ENCODE measurements at regions not wholly inside any gene's neighbourhood (a gene's known extent, or its start where the extent isn't known, plus 50 kb on each side); places are given as distances from the start of the nearest gene placed in this dataset.
"Not testable (repeated sequence)": the region's sequence is repeated elsewhere in the genome, so short reads cannot be mapped to it uniquely, and the experiment has no call there.

GRCh38 chr13:30520571-30520970 lies 54.8 kb upstream of the HMGB1 start:
- peak; percentile 23 for DNase-seq (ENCODE audit: low read depth)

GRCh38 chr13:30523211-30523610 lies 57.5 kb upstream of the HMGB1 start:
- no peak for DNase-seq (ENCODE audit: low read depth)

- DNase-seq (ENCODE audit: low read depth), result not testable (repeated sequence)
Measured at GRCh38 chr13:30523817-30524216, 58.1 kb upstream of the HMGB1 start.

GRCh38 chr13:30525212-30525611 lies 59.5 kb upstream of the HMGB1 start:
- DNase-seq (ENCODE audit: low read depth), result not testable (repeated sequence)

- DNase-seq (ENCODE audit: low read depth), result no peak
Measured at GRCh38 chr13:30526612-30527495, 61.1 kb upstream of the HMGB1 start.

GRCh38 chr13:30529085-30529834 lies 63.5 kb upstream of the HMGB1 start:
- DNase-seq (ENCODE audit: low read depth), result no peak

GRCh38 chr13:30535046-30535445 lies 69.3 kb upstream of the HMGB1 start:
- no peak for DNase-seq (ENCODE audit: low read depth)

DNA sequence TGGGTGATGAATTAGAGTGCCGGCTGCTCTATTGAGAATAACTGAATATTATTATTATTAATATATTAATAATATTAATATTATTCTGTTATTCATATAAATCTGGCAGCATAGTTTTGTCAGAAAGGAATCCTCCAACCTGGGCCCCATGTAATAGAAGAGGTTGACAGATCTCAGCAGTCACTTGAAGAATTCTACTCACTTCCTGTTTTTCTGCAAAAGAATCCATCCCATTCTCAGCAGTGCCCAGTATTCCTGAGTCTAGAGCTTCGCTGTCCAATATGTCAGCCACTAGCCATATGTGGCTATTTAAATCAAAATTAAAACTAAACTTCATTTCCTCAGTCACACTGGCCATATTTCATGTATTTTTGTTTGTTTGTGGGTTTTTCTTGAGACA lies 72.4 kb upstream of the USPL1 start:
- DNase-seq (ENCODE audit: low read depth), result no peak

- not testable (repeated sequence) for DNase-seq (ENCODE audit: low read depth)
Measured at GRCh38 chr13:30548046-30548445, 69.7 kb upstream of the USPL1 start.

DNA sequence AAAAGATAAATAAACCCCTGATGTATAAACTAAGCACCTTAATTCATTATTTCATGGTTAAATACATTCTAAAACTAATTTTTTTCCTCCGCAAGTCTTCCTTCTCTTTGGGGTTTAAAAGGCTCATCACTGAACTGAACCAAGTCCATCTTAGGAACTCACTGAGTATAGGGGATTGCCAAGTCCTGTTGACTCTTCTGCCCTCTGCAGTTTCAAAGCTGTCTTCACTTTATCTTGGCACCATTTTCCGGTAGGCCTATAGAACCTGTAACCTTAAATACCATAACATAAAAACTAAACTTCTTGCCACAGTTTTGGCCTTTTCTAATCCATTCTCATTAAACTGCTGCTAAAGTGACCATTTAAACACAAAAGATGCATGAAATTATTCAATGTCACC lies 66.5 kb upstream of the USPL1 start:
- no peak for DNase-seq (ENCODE audit: low read depth)

- no peak for DNase-seq (ENCODE audit: low read depth)
Measured at GRCh38 chr13:30552567-30552966, 65.2 kb upstream of the USPL1 start.

- no peak for DNase-seq (ENCODE audit: low read depth)
Measured at GRCh38 chr13:30559274-30559673, 58.4 kb upstream of the USPL1 start.

DNA sequence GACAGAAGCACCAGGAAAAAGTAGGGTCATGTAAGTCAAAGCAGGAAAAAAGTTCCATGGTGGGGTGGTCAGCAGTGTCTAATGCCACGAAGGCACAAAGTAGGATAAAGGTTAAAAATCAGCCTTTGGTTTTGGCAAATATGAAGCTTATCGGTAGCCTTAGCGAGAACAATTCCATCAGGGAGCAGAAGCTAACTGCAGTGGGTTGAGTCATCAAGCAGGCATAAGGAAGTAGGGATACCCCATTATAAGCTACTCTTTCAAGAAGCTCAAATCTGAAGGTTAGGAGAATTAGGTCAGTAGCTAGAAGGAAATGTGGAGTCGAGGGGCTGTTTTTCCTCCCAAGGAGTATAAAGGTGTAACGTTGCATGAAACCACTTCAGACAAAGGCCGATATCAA lies 57.5 kb upstream of the USPL1 start:
- no peak for DNase-seq (ENCODE audit: low read depth)

GRCh38 chr13:30561511-30561910 lies 56.2 kb upstream of the USPL1 start:
- no peak for DNase-seq (ENCODE audit: low read depth)

- no peak for DNase-seq (ENCODE audit: low read depth)
Measured at GRCh38 chr13:30564489-30564888, 53.2 kb upstream of the USPL1 start.

GRCh38 chr13:30565658-30566057 lies 52.1 kb upstream of the USPL1 start:
- no peak for DNase-seq (ENCODE audit: low read depth)

GRCh38 chr13:30567072-30567471 lies 50.6 kb upstream of the USPL1 start:
- no peak for DNase-seq (ENCODE audit: low read depth)
